ENCODE measurements at regions not wholly inside any gene's neighbourhood (a gene's known extent, or its start where the extent isn't known, plus 50 kb on each side); places are given as distances from the start of the nearest gene placed in this dataset.

DNA sequence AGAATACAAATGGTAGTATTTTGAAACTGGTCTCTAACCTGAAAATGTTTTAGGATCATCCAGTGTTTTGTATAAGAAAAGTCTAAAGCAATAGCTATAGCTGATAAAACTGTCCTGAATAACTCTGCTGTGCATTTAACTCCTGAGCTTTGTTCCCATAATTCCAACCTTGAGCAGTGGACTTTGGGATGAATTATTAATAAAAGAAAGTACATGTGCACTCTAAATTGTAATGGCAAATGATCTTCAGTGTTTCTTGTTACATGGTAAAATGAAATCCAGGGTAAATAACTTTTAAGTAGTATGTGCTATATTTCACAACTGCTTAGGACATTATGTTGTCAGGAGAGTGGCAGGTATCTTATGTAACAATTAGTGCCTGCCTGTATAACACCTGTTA lies 345.6 kb downstream of the SLC16A7 start:
- TF ChIP-seq POLR2AphosphoS5 (IDR thresholded peaks at IDR 0.05), result no peak
- TF ChIP-seq, protein P1, sequence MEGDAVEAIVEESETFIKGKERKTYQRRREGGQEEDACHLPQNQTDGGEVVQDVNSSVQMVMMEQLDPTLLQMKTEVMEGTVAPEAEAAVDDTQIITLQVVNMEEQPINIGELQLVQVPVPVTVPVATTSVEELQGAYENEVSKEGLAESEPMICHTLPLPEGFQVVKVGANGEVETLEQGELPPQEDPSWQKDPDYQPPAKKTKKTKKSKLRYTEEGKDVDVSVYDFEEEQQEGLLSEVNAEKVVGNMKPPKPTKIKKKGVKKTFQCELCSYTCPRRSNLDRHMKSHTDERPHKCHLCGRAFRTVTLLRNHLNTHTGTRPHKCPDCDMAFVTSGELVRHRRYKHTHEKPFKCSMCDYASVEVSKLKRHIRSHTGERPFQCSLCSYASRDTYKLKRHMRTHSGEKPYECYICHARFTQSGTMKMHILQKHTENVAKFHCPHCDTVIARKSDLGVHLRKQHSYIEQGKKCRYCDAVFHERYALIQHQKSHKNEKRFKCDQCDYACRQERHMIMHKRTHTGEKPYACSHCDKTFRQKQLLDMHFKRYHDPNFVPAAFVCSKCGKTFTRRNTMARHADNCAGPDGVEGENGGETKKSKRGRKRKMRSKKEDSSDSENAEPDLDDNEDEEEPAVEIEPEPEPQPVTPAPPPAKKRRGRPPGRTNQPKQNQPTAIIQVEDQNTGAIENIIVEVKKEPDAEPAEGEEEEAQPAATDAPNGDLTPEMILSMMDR (IDR thresholded peaks at IDR 0.05), result no peak
